ENCODE measurements at regions not wholly inside any gene's neighbourhood (a gene's known extent, or its start where the extent isn't known, plus 50 kb on each side); places are given as distances from the start of the nearest gene placed in this dataset.
"Not testable (repeated sequence)": the region's sequence is repeated elsewhere in the genome, so short reads cannot be mapped to it uniquely, and the experiment has no call there.

- DNase-seq, result not testable (repeated sequence)
Observed at GRCh38 chr5:174498575-174498974, 225.8 kb upstream of the MSX2 start.

- DNase-seq, result no peak
Observed at GRCh38 chr5:174500636-174501035, 223.7 kb upstream of the MSX2 start.

GRCh38 chr5:174501461-174502069 lies 222.8 kb upstream of the MSX2 start:
- DNase-seq, result no peak

GRCh38 chr5:174503086-174503460 lies 221.3 kb upstream of the MSX2 start:
- no peak for DNase-seq

GRCh38 chr5:174503461-174504265 lies 220.7 kb upstream of the MSX2 start:
- no peak for DNase-seq

GRCh38 chr5:174504266-174504726 lies 220.1 kb upstream of the MSX2 start:
- DNase-seq, result no peak

- no peak for DNase-seq
Observed at GRCh38 chr5:174505621-174506020, 218.8 kb upstream of the MSX2 start.

GRCh38 chr5:174510782-174511453 lies 213.5 kb upstream of the MSX2 start:
- DNase-seq, result not testable (repeated sequence)

- no peak for DNase-seq
Observed at GRCh38 chr5:174511714-174512253, 212.6 kb upstream of the MSX2 start.

- no peak for DNase-seq
Observed at GRCh38 chr5:174514325-174514724, 210.1 kb upstream of the MSX2 start.

GRCh38 chr5:174514983-174515394 lies 209.4 kb upstream of the MSX2 start:
- DNase-seq, result no peak

- DNase-seq, result no peak
Observed at GRCh38 chr5:174516741-174517140, 207.6 kb upstream of the MSX2 start.

GRCh38 chr5:174518512-174518911 lies 205.9 kb upstream of the MSX2 start:
- DNase-seq, result no peak

- no peak for DNase-seq
Observed at GRCh38 chr5:174520420-174521396, 203.7 kb upstream of the MSX2 start.

- DNase-seq, result no peak
Observed at GRCh38 chr5:174521449-174521848, 202.9 kb upstream of the MSX2 start.

GRCh38 chr5:174522480-174523260 lies 201.7 kb upstream of the MSX2 start:
- DNase-seq, result no peak

GRCh38 chr5:174523311-174524071 lies 200.9 kb upstream of the MSX2 start:
- no peak for DNase-seq

GRCh38 chr5:174524351-174524750 lies 200.0 kb upstream of the MSX2 start:
- DNase-seq, result no peak

- DNase-seq, result no peak
Observed at GRCh38 chr5:174526177-174526576, 198.2 kb upstream of the MSX2 start.

- no peak for DNase-seq
Observed at GRCh38 chr5:174527916-174528540, 196.4 kb upstream of the MSX2 start.
